ENCODE measurements at regions not wholly inside any gene's neighbourhood (a gene's known extent, or its start where the extent isn't known, plus 50 kb on each side); places are given as distances from the start of the nearest gene placed in this dataset.

DNA sequence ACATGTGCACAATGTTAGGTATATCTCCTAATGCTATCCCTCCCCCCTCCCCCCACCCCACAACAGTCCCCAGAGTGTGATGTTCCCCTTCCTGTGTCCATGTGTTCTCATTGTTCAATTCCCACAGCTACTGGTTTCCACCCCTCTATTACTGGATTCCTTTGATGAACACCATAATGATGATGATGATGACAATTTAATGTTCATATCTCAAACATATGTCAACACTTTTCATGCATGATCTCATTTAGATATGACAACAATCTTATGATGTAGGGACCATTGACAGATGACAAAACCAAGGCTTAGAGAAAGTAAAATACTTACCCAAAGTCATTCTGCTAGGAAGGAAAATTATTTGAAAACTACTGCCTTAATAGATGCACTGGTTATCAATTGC lies 97.6 kb downstream of the TMEM114 start:
- Histone ChIP-seq H3K4me3 (no peak overlapping the region), H3K36me3 (no peaks in the 10 kb centered on the region), H3K27me3 (no peaks in the 10 kb centered on the region), H3K27ac (no peak overlapping the region), H3K4me1 (no peaks in the 10 kb centered on the region), H3K9me3 (no peaks in the 10 kb centered on the region)
- DNase-seq = no peak
- intact Hi-C loops (cut with DNase I; ENCODE audit: low total_unique reads) = no loop called here
- TF ChIP-seq, protein P1, sequence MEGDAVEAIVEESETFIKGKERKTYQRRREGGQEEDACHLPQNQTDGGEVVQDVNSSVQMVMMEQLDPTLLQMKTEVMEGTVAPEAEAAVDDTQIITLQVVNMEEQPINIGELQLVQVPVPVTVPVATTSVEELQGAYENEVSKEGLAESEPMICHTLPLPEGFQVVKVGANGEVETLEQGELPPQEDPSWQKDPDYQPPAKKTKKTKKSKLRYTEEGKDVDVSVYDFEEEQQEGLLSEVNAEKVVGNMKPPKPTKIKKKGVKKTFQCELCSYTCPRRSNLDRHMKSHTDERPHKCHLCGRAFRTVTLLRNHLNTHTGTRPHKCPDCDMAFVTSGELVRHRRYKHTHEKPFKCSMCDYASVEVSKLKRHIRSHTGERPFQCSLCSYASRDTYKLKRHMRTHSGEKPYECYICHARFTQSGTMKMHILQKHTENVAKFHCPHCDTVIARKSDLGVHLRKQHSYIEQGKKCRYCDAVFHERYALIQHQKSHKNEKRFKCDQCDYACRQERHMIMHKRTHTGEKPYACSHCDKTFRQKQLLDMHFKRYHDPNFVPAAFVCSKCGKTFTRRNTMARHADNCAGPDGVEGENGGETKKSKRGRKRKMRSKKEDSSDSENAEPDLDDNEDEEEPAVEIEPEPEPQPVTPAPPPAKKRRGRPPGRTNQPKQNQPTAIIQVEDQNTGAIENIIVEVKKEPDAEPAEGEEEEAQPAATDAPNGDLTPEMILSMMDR (IDR thresholded peaks at IDR 0.05) = no peak

DNA sequence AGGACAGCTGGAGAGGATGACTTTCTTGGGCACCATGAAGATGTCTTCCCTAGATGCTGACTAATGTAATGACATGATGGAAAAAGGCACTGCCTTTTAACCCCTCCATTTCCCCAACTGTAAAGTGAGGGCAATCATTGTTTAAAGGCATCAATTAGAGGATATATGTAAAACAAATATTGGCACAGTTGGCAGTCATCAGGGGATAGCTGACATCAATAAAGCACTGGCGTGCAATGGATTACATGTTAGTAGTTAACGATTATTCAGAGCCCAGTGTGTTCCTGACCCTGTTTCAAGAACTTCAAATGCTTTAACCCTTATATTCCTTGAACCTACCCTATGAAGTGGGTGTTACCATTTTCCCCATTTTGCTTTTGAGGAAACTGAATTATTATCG lies 100.7 kb downstream of the TMEM114 start:
- H3K4me3 ChIP-seq = no peak overlapping the region
- TF ChIP-seq, protein P1 (IDR thresholded peaks at IDR 0.05) = no peak

DNA sequence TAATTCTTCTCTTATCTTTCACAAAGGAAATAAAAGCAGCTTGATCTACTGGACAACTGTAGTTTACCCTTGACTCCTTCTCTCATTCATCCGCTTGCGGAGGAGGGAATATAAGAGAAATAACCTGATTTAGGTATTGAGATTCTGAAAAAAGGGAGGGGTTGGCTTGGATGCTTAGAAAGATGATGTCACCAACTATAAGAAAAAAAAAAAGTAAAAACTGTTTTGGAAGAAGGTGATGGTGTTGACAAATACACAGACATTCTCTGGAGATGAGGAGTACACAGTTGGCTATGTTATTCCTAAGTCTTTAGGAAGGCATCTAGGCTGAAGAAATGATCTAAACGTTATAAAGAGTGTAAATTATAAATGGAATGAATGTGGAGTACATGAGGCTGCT lies 103.3 kb downstream of the TMEM114 start:
- Histone ChIP-seq H3K27ac (no peak overlapping the region), H3K9me3 (no peaks in the 10 kb centered on the region), H3K4me1 (no peaks in the 10 kb centered on the region), H3K36me3 (no peaks in the 10 kb centered on the region), H3K4me3 (no peak overlapping the region), H3K27me3 (no peaks in the 10 kb centered on the region)
- intact Hi-C loops (cut with DNase I; ENCODE audit: low total_unique reads) = no loop called here
- no peak for DNase-seq
- TF ChIP-seq, protein P1 (IDR thresholded peaks at IDR 0.05) = no peak

More for the DNA sequence above, 100.7 kb downstream of the TMEM114 start:
- Histone ChIP-seq H3K27me3 (no peaks in the 10 kb centered on the region), H3K9me3 (no peaks in the 10 kb centered on the region), H3K27ac (no peak overlapping the region), H3K4me1 (no peaks in the 10 kb centered on the region), H3K36me3 (no peaks in the 10 kb centered on the region)
- DNase-seq = no peak
- intact Hi-C loops (cut with DNase I; ENCODE audit: low total_unique reads) = no loop called here

DNA sequence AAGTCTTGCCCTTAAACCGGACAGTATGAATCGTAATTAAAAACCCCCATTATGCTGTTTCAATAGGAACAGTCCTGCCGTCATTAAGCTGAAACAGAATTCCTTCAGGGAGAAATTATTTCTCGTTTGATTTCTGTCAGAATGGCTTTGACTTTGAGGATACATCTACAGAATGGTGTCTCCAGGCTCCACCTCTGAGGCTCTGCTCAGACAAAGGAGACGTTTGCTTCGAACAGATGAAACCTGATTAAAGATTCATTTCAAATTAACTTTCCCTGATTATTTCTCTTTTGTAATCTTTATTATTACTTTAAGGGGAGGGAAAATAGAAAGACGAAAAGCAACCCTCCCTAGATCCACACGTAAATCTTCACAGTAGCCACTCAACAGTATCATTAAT lies 106.9 kb downstream of the TMEM114 start:
- intact Hi-C loops (cut with DNase I; ENCODE audit: low total_unique reads) = no loop called here
- Histone ChIP-seq H3K27ac (no peak overlapping the region), H3K9me3 (no peaks in the 10 kb centered on the region), H3K36me3 (no peaks in the 10 kb centered on the region), H3K4me1 (no peaks in the 10 kb centered on the region), H3K27me3 (no peaks in the 10 kb centered on the region), H3K4me3 (no peak overlapping the region)
- TF ChIP-seq, protein P1 (IDR thresholded peaks at IDR 0.05) = no peak
- no peak for DNase-seq

DNA sequence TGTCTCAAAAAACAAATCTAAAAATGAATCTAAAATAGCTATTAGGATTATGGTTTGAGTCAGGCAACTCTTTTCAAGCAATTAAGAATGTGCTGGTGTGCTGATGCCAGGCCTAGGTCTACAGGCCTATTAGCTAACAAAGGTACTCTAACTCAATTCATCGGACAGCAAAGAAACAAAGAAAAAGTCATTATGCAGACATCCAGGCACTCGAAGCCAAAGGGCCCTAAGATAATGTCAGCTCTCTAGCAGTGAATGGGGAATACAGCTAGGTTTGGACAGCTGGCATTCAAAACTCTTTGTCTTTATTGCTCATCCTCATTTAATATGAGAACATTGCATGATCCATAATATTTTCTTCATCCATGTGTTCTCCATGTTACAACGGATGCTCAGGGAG lies 108.5 kb downstream of the TMEM114 start:
- no peak for DNase-seq

More for the DNA sequence above, 108.5 kb downstream of the TMEM114 start:
- H3K9me3 ChIP-seq = no peaks in the 10 kb centered on the region
- TF ChIP-seq, protein P1 (IDR thresholded peaks at IDR 0.05) = no peak
- intact Hi-C loops (cut with DNase I; ENCODE audit: low total_unique reads) = no loop called here
- no peaks in the 10 kb centered on the region for H3K36me3 ChIP-seq
- no peaks in the 10 kb centered on the region for H3K27me3 ChIP-seq
- H3K27ac ChIP-seq = no peak overlapping the region
- no peak overlapping the region for H3K4me3 ChIP-seq
- H3K4me1 ChIP-seq = no peaks in the 10 kb centered on the region
